HCT116 (cell line): ENCODE measurements at regions not wholly inside any gene's neighbourhood (a gene's known extent, or its start where the extent isn't known, plus 50 kb on each side); places are given as distances from the start of the nearest gene placed in this dataset.

Experiments used
- CEBPB ChIP-seq: IDR thresholded peaks from 2 replicates; pipeline ENCODE4 v1.6.1; 2012; ENCODE audit warnings: low read depth
- RAD21 ChIP-seq: IDR thresholded peaks from 2 replicates; pipeline ENCODE4 v1.6.1; 2012; ENCODE audit warnings: low read depth, mild to moderate bottlenecking
- TF ChIP-seq, protein P1 (sequence below), 3 experiments: fragments of 200-600 bp in 1 of 3; sonication (generic) in 1 of 3; IDR thresholded peaks in 2 of 3; conservative IDR thresholded peaks in 1 of 3; 2 replicates each; pipeline ENCODE4 v1.5.1; 2012 to 2017; ENCODE audit warnings: low read depth in 2 of 3, low read length in 2 of 3, antibody characterized with exemption in 1 of 3, borderline replicate concordance in 1 of 3, control low read depth in 1 of 3, mild to moderate bottlenecking in 1 of 3, mixed read lengths in 1 of 3, mixed run types in 1 of 3, moderate library complexity in 1 of 3; ENCODE audit not compliant: insufficient read depth in 1 of 3

DNA sequence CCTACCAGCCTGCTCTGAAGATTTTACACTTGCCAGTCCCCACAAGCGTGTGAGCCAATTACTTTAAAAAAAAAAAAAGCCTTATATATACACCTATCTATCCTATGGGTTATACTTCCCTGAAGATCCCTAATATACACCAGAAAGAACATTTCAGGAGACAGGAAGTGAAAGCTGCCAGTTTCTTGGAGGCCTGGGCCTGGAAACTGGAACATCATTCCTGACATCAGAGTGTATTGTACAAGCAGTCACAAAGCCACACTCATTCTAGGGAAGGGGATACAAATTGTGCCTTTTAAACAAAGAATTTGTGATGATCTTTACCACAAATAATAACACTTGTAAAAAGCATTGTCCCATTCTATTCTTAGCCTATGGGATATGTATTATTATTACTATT lies 98.3 kb upstream of the FBN2 start:
- TF ChIP-seq, protein P1, sequence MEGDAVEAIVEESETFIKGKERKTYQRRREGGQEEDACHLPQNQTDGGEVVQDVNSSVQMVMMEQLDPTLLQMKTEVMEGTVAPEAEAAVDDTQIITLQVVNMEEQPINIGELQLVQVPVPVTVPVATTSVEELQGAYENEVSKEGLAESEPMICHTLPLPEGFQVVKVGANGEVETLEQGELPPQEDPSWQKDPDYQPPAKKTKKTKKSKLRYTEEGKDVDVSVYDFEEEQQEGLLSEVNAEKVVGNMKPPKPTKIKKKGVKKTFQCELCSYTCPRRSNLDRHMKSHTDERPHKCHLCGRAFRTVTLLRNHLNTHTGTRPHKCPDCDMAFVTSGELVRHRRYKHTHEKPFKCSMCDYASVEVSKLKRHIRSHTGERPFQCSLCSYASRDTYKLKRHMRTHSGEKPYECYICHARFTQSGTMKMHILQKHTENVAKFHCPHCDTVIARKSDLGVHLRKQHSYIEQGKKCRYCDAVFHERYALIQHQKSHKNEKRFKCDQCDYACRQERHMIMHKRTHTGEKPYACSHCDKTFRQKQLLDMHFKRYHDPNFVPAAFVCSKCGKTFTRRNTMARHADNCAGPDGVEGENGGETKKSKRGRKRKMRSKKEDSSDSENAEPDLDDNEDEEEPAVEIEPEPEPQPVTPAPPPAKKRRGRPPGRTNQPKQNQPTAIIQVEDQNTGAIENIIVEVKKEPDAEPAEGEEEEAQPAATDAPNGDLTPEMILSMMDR (IDR thresholded peaks at IDR 0.05 in 2 of 3, conservative IDR thresholded peaks at IDR 0.05 in 1 of 3; ENCODE audit: borderline replicate concordance in 1 of 3, insufficient read depth in 1 of 3, low read depth in 2 of 3, low read length in 2 of 3): no peak
- TF ChIP-seq RAD21 (no peak), CEBPB (no peak)
